VCaP (cell line): ENCODE measurements at regions not wholly inside any gene's neighbourhood (a gene's known extent, or its start where the extent isn't known, plus 50 kb on each side); places are given as distances from the start of the nearest gene placed in this dataset.

Experiments
- H3K27ac ChIP-seq: fragments of 450-650 bp; 2 replicates; pipeline ENCODE4 v1.5.1; 2017
- TF ChIP-seq, protein P1 (sequence below): fragments of 450-650 bp; conservative IDR thresholded peaks from 2 replicates; pipeline ENCODE4 v1.5.1; 2017; ENCODE audit warnings: mild to moderate bottlenecking, moderate library complexity

DNA sequence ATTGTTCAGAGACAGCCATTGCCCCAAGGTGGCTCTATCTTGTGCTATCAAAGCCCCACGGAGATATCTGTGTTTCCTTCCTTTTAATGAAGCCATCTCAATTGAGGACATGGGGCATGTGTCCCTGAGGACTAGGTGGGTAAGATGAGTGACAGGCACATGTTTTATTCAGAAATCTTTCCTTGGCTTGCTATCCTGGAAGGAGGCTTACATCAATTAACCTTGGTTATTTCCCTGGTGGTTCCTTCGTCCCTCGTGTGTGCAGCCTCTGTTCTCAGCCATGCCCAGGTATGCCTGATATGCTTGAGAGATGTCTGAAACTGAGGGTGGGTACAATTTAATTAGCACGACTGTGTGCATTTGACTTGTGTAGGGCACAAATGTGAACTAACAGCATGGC is 102.2 kb upstream of the TUT7 start:
- H3K27ac ChIP-seq: no peak overlapping the region
- TF ChIP-seq, protein P1, sequence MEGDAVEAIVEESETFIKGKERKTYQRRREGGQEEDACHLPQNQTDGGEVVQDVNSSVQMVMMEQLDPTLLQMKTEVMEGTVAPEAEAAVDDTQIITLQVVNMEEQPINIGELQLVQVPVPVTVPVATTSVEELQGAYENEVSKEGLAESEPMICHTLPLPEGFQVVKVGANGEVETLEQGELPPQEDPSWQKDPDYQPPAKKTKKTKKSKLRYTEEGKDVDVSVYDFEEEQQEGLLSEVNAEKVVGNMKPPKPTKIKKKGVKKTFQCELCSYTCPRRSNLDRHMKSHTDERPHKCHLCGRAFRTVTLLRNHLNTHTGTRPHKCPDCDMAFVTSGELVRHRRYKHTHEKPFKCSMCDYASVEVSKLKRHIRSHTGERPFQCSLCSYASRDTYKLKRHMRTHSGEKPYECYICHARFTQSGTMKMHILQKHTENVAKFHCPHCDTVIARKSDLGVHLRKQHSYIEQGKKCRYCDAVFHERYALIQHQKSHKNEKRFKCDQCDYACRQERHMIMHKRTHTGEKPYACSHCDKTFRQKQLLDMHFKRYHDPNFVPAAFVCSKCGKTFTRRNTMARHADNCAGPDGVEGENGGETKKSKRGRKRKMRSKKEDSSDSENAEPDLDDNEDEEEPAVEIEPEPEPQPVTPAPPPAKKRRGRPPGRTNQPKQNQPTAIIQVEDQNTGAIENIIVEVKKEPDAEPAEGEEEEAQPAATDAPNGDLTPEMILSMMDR: no peak

DNA sequence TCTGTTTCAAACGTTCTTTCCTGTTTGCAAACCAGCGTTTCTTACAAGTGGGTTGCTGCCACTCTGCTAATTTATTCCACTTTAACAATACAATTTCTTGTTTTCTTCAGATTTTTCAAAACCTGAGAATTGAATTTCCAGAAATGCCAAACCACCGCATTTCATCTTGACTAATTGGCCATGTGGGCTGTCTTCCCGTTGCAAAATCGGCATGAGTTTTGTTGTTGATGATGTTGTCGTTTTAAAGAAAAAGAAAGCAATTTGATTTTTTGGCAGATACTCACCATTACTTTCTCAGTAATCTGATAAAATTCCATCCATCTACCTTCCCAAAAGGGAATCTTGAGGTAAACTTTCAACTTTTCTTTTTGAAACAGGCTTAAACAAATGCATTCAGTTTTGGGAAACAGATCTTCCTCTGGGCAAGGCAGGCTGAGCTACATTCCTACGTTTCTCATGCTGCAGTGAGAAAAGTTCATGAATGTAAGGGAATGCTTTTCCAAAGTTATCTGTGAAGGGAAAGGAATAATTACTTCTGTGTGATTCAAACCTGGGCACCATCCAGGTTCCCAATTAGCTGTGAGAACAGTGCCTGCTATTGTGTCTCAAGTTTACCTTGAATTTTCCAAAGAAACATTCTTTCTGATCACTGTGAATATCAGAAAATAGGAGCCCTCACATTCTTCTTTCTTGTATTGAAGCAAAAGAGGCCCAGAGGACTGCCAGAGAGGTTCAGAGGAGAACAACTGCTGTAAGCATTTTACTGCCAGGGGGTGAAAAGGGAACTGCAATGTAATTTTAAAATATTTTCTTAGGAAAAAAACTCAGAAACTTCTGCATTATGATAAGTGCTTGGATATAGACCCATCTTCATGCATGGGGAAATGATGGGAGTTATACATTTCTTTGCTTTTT is 100.7 kb upstream of the TUT7 start:
- TF ChIP-seq, protein P1: no peak
- no peak overlapping the region for H3K27ac ChIP-seq

DNA sequence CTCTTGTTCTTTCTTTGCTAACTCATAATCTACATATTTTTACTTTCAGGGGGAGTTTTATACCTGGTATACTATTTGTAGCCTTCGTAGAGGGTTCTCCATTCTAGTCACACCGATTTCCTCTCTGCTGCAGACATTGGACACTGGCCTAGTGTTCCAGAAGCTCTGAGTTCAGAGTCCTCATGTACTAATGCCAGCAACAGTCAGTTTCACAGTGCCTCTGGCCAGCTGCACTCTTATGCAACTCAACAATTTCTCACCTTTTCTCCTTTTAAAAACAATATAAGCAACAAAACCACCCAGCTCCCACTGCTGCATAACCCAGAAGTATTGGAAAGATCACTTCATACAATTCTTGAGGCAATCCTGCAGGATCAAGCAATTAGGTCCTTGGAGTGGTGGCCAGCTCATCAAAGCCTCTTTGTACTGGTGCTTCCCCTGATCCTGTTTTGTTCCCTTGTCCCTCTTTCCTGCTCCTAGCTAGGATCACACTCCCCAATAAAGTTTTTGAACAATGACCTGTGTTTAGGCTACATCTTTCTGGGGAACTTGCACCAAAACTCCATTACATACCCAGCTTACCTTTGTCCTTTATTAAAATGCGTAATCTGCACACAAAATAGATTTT is 98.1 kb upstream of the TUT7 start:
- TF ChIP-seq, protein P1: no peak

DNA sequence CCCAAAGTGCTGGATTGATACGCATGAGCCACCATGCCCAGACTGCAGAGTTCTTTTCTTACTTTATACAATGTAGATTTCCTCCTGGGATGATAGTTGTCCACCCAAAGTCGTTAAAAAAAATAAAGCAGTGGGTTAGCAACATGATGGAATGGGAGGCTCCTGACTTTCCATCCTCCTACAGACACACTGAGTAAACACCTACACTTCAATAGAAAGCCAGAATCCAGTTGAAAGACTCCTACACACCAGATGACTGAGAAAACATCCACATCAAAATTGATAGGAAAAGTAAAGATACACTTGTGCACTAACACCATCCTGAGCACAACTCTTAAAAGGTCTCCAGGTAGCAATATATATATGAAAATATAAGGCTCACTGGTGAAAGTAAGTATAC is 95.0 kb upstream of the TUT7 start:
- TF ChIP-seq, protein P1: no peak
- H3K27ac ChIP-seq: no peak overlapping the region

More for the DNA sequence above, 98.1 kb upstream of the TUT7 start:
- H3K27ac ChIP-seq: no peak overlapping the region

DNA sequence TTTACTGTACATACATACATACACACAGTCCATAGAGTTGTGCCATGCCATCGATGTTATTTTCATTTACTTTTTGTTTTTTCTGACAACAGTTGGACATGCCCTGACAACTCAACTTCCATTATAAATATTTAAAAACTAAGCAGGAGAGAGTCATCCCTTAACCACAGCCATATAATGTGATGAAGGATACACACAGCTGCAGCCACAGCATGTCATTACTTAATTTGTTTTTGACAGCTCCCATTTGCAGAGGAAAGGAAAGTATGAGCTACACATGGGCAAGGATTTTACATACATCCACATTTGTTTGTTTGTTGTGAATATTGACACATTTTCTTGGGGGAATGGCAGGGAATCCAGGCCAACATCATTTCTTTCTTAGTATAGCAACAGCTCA is 91.5 kb upstream of the TUT7 start:
- TF ChIP-seq, protein P1: no peak
- no peak overlapping the region for H3K27ac ChIP-seq

DNA sequence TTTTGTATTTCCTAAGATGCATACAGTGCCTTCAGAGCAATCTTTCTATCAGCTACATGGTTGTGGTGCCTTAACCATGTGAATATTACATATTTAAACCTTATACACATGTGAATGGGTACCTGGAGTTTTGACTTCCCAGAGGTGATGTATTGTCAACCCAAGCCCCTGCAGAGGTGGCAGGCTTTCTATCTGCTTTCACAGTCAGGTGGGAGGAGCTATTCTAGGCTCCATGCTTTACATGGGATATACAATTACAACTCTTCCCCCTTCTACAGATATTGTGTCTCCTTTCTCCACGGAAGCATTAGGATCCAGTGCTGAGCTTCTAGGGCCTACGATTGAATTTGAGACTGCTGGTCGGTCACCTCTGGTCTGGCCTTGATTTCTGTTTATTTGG is 89.8 kb upstream of the TUT7 start:
- TF ChIP-seq, protein P1: no peak
- H3K27ac ChIP-seq: no peak overlapping the region

DNA sequence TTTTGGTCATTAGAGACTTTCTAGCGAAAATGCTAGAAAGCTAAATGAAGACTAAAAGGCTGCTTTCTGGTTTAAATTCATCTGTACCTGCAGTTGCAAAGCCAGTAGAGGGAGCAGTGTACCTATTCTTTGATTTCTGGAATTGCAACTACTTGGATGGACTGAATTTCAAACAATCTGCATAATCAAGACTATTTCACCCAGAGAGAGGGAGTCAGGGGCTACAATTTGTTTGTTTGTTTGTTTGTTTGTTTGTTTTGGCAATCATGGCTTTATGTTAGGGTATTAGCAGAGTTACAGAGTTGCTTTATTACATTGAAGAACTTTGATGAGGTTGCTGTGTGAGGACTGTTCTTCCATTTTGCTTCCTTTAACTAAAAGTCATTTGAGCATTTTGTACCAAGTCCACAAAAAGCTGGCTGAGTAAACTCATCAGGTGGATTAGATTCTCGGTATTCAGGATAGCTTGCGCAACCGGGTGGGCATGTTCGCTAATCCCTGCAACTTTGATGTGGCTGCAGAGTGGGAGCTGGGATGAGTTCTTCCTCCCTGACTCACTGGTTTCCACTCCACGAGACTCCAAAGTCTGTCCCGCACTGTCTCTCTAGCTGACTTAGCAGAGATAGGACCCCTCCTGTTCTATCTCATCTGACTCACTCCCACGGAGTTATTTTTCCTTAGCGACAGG is 80.0 kb upstream of the TUT7 start:
- TF ChIP-seq, protein P1: peak; percentile 87
- no peak overlapping the region for H3K27ac ChIP-seq
